HG03378 (cell line): ENCODE measurements at regions not wholly inside any gene's neighbourhood (a gene's known extent, or its start where the extent isn't known, plus 50 kb on each side); places are given as distances from the start of the nearest gene placed in this dataset.
"Not testable (repeated sequence)": the region's sequence is repeated elsewhere in the genome, so short reads cannot be mapped to it uniquely, and the experiment has no call there.

ENCODE experiments used
- ATAC-seq: cut with Tn5 transposase; IDR thresholded peaks from one replicate; pipeline ENCODE4 v1.9.1; 2021; ENCODE audit warnings: mild to moderate bottlenecking, moderate library complexity; ENCODE audit not compliant: unreplicated experiment

GRCh38 chr4:54861201-54861600 lies 203.4 kb downstream of the KIT start:
- no peak for ATAC-seq

GRCh38 chr4:54855191-54855854 lies 197.6 kb downstream of the KIT start:
- no peak for ATAC-seq

- ATAC-seq, result no peak
These were observed 194.8 kb downstream of the KIT start for GRCh38 chr4:54852602-54853001.

- ATAC-seq, result no peak
These were observed 194.3 kb downstream of the KIT start for GRCh38 chr4:54852054-54852453.

- no peak for ATAC-seq
These were observed 187.2 kb downstream of the KIT start for GRCh38 chr4:54844911-54845310.

GRCh38 chr4:54843946-54844345 lies 186.2 kb downstream of the KIT start:
- no peak for ATAC-seq

GRCh38 chr4:54843106-54843505 lies 185.3 kb downstream of the KIT start:
- no peak for ATAC-seq

GRCh38 chr4:54842656-54843055 lies 184.9 kb downstream of the KIT start:
- no peak for ATAC-seq

- ATAC-seq, result no peak
These were observed 184.5 kb downstream of the KIT start for GRCh38 chr4:54842226-54842625.

- peak; percentile 49 for ATAC-seq
These were observed 183.4 kb downstream of the KIT start for GRCh38 chr4:54840992-54841768.

- ATAC-seq, result no peak
These were observed 182.7 kb downstream of the KIT start for GRCh38 chr4:54840430-54840829.

GRCh38 chr4:54838301-54838700 lies 180.5 kb downstream of the KIT start:
- ATAC-seq, result no peak

- ATAC-seq, result no peak
These were observed 179.9 kb downstream of the KIT start for GRCh38 chr4:54837576-54838140.

GRCh38 chr4:54828361-54828760 lies 170.6 kb downstream of the KIT start:
- ATAC-seq, result not testable (repeated sequence)

GRCh38 chr4:54823616-54824015 lies 165.9 kb downstream of the KIT start:
- ATAC-seq, result no peak

- ATAC-seq, result no peak
These were observed 161.3 kb downstream of the KIT start for GRCh38 chr4:54819034-54819433.

- ATAC-seq, result no peak
These were observed 160.7 kb downstream of the KIT start for GRCh38 chr4:54818481-54818880.

GRCh38 chr4:54813674-54814073 lies 155.9 kb downstream of the KIT start:
- ATAC-seq, result no peak

GRCh38 chr4:54806351-54806750 lies 148.6 kb downstream of the KIT start:
- no peak for ATAC-seq

- no peak for ATAC-seq
These were observed 144.6 kb downstream of the KIT start for GRCh38 chr4:54802336-54802735.

- peak; percentile 97 for ATAC-seq
These were observed 143.2 kb downstream of the KIT start for GRCh38 chr4:54800831-54801530.

- no peak for ATAC-seq
These were observed 136.8 kb downstream of the KIT start for GRCh38 chr4:54794579-54794978.
